Tibial nerve (tissue), 4 donors: ENCODE measurements at regions not wholly inside any gene's neighbourhood (a gene's known extent, or its start where the extent isn't known, plus 50 kb on each side); places are given as distances from the start of the nearest gene placed in this dataset.

Experiments used
- DNase-seq, 2 donors: peaks; one replicate each; pipeline ENCODE4 v3.0.0-alpha.2; 2019; ENCODE audit warnings: low spot score in 2 of 2
- H3K27ac ChIP-seq, 4 donors: fragments of 200-600 bp; sonication (generic) in 3 of 4; one replicate each; pipeline ENCODE4 v1.5.1; 2017 to 2019; ENCODE audit warnings: mild to moderate bottlenecking in 1 of 4
- H3K27me3 ChIP-seq, 2 donors: fragments of 200-600 bp; sonication (generic) in 1 of 2; one replicate each; pipeline versions ENCODE4 v1.5.1 to v1.6.0; 2017 to 2019
- H3K36me3 ChIP-seq, 3 donors: fragments of 200-600 bp; sonication (generic); one replicate each; pipeline ENCODE4 v1.5.1; 2018 to 2019
- H3K4me1 ChIP-seq, 4 donors: fragments of 200-600 bp; sonication (generic) in 3 of 4; one replicate each; pipeline ENCODE4 v1.5.1; 2017 to 2019
- H3K4me3 ChIP-seq, 4 donors: fragments of 200-600 bp; sonication (generic) in 3 of 4; one replicate each; pipeline ENCODE4 v1.5.1; 2017 to 2019; ENCODE audit warnings: mild to moderate bottlenecking in 1 of 4, moderate library complexity in 1 of 4
- H3K9me3 ChIP-seq, 4 donors: fragments of 200-600 bp; sonication (generic) in 3 of 4; one replicate each; pipeline ENCODE4 v1.5.1; 2017 to 2019
- CTCF ChIP-seq, 5 experiments: fragments of 200-600 bp in 3 of 5; fragments of 450-650 bp in 2 of 5; sonication (generic) in 3 of 5; IDR thresholded peaks; one replicate each; pipeline ENCODE4 v1.5.1; 2016 to 2019; ENCODE audit warnings: antibody characterized with exemption in 5 of 5, mild to moderate bottlenecking in 3 of 5, moderate library complexity in 2 of 5
- EP300 ChIP-seq, 2 donors: sonication (generic); formaldehyde crosslinking; IDR thresholded peaks; one replicate each; pipeline ENCODE4 v1.6.1; 2017; ENCODE audit warnings: antibody characterized with exemption in 2 of 2, mild to moderate bottlenecking in 1 of 2
- POLR2A ChIP-seq, 2 donors: fragments of 450-650 bp; IDR thresholded peaks; one replicate each; pipeline ENCODE4 v1.6.1; 2017; ENCODE audit warnings: antibody characterized with exemption in 2 of 2, mild to moderate bottlenecking in 2 of 2, moderate library complexity in 2 of 2
- WGBS, 2 donors: methylation state at CpG; one replicate each; pipeline ENCODE4 v1.1.5; 2018; 5-methylcytosine and 5-hydroxymethylcytosine counted together

- TF ChIP-seq POLR2A (IDR thresholded peaks at IDR 0.05) (no peak), CTCF (IDR thresholded peaks at IDR 0.05) (no peak), EP300 (IDR thresholded peaks at IDR 0.05) (no peak)
- no peak overlapping the region for H3K4me3 ChIP-seq
- no peaks in the 10 kb centered on the region for H3K27me3 ChIP-seq
- no peak for DNase-seq
- H3K9me3 ChIP-seq = peaks cover 0 to 16% (median 0%) of the 10 kb centered on the region in 4 donors
- no peaks in the 10 kb centered on the region for H3K36me3 ChIP-seq
- H3K4me1 ChIP-seq = no peaks in the 10 kb centered on the region
- H3K27ac ChIP-seq = no peak overlapping the region
These were observed 63.1 kb upstream of the NOL4 start for GRCh38 chr18:34287825-34288224.

GRCh38 chr18:34292594-34292993 lies 67.9 kb upstream of the NOL4 start:
- DNase-seq = no peak
- Histone ChIP-seq H3K4me3 (no peak overlapping the region), H3K27ac (no peak overlapping the region), H3K27me3 (no peaks in the 10 kb centered on the region), H3K4me1 (no peaks in the 10 kb centered on the region), H3K36me3 (no peaks in the 10 kb centered on the region), H3K9me3 (peaks cover 0 to 12% (median 0%) of the 10 kb centered on the region in 4 donors)
- TF ChIP-seq CTCF (IDR thresholded peaks at IDR 0.05) (no peak), POLR2A (IDR thresholded peaks at IDR 0.05) (no peak), EP300 (IDR thresholded peaks at IDR 0.05) (no peak)
- WGBS, 2 donors = 66 to 78% methylated on average over 2 of the region's 2 CpGs

GRCh38 chr18:34297287-34297686 lies 72.6 kb upstream of the NOL4 start:
- no peak overlapping the region for H3K27ac ChIP-seq
- H3K36me3 ChIP-seq = no peaks in the 10 kb centered on the region
- H3K9me3 ChIP-seq = no peaks in the 10 kb centered on the region
- TF ChIP-seq POLR2A (IDR thresholded peaks at IDR 0.05) (no peak), CTCF (IDR thresholded peaks at IDR 0.05) (no peak), EP300 (IDR thresholded peaks at IDR 0.05) (no peak)
- H3K4me3 ChIP-seq = no peak overlapping the region
- H3K27me3 ChIP-seq = no peaks in the 10 kb centered on the region
- H3K4me1 ChIP-seq = no peaks in the 10 kb centered on the region
- DNase-seq = no peak

- no peak for DNase-seq
- Histone ChIP-seq H3K36me3 (no peaks in the 10 kb centered on the region), H3K27me3 (no peaks in the 10 kb centered on the region), H3K4me3 (no peak overlapping the region), H3K4me1 (no peaks in the 10 kb centered on the region), H3K9me3 (no peaks in the 10 kb centered on the region), H3K27ac (no peak overlapping the region)
- TF ChIP-seq EP300 (IDR thresholded peaks at IDR 0.05) (no peak), POLR2A (IDR thresholded peaks at IDR 0.05) (no peak), CTCF (IDR thresholded peaks at IDR 0.05) (no peak)
- WGBS, 2 donors = 54 to 63% methylated on average over 3 of the region's 3 CpGs
These were observed 75.1 kb upstream of the NOL4 start for GRCh38 chr18:34299828-34300227.

- H3K4me1 ChIP-seq = no peaks in the 10 kb centered on the region
- no peaks in the 10 kb centered on the region for H3K27me3 ChIP-seq
- no peak overlapping the region for H3K4me3 ChIP-seq
- H3K27ac ChIP-seq = no peak overlapping the region
- WGBS, 2 donors = 28 to 31% methylated on average over 1 of the region's 1 CpG
- no peaks in the 10 kb centered on the region for H3K36me3 ChIP-seq
- no peak for DNase-seq
- TF ChIP-seq EP300 (IDR thresholded peaks at IDR 0.05) (no peak), CTCF (IDR thresholded peaks at IDR 0.05) (no peak), POLR2A (IDR thresholded peaks at IDR 0.05) (no peak)
- H3K9me3 ChIP-seq = no peaks in the 10 kb centered on the region
These were observed 86.8 kb upstream of the NOL4 start for GRCh38 chr18:34311468-34311867.
